Esophagus muscularis mucosa (tissue), 4 donors: ENCODE measurements at regions not wholly inside any gene's neighbourhood (a gene's known extent, or its start where the extent isn't known, plus 50 kb on each side); places are given as distances from the start of the nearest gene placed in this dataset.

Experiments
- DNase-seq: peaks from one replicate; pipeline ENCODE4 v3.0.0-alpha.2; 2017; ENCODE audit errors: extremely low spot score
- H3K27ac ChIP-seq, 4 donors: fragments of 200-600 bp; sonication (generic); replicated peaks in 1 of 4; 1 replicate in 3 of 4; 2 replicates in 1 of 4; pipeline ENCODE4 v1.5.1; 2016 to 2019; ENCODE audit warnings: mild to moderate bottlenecking in 1 of 4
- H3K27me3 ChIP-seq, 4 donors: fragments of 200-600 bp; sonication (generic); one replicate each; pipeline versions ENCODE4 v1.5.1 to v1.6.0; 2016 to 2019
- H3K36me3 ChIP-seq, 4 donors: fragments of 200-600 bp; sonication (generic); one replicate each; pipeline ENCODE4 v1.5.1; 2016 to 2019
- H3K4me1 ChIP-seq, 4 donors: fragments of 200-600 bp; sonication (generic); one replicate each; pipeline ENCODE4 v1.5.1; 2016 to 2019
- H3K4me3 ChIP-seq, 4 donors: fragments of 200-600 bp; sonication (generic); 1 replicate in 2 of 4; 2 replicates in 2 of 4; pipeline ENCODE4 v1.5.1; 2016 to 2019; ENCODE audit warnings: mild to moderate bottlenecking in 4 of 4, moderate library complexity in 1 of 4
- H3K9me3 ChIP-seq, 4 donors: fragments of 200-600 bp; sonication (generic); 1 replicate in 3 of 4; 2 replicates in 1 of 4; pipeline ENCODE4 v1.5.1; 2016 to 2019
- EP300 ChIP-seq: sonication (generic); formaldehyde crosslinking; IDR thresholded peaks from one replicate; pipeline ENCODE4 v1.6.1; 2017; ENCODE audit warnings: antibody characterized with exemption
- POLR2A ChIP-seq: fragments of 450-650 bp; IDR thresholded peaks from one replicate; pipeline ENCODE4 v1.6.1; 2017; ENCODE audit warnings: antibody characterized with exemption, moderate library complexity, mild to moderate bottlenecking, low read depth
- POLR2AphosphoS5 ChIP-seq, 2 donors: sonication (generic); formaldehyde crosslinking; IDR thresholded peaks; one replicate each; pipeline ENCODE4 v1.6.1; 2017; ENCODE audit warnings: antibody characterized with exemption in 2 of 2
- whole genome bisulfite sequencing: methylation state at CpG from one replicate; pipeline ENCODE4 v1.1.5; 2018; 5-methylcytosine and 5-hydroxymethylcytosine counted together
- intact Hi-C: fragments of 100-400 bp; cut with DNase I; formaldehyde crosslinking; loops from one replicate; pipeline ENCODE4 v1.15.1; 2023
- TF ChIP-seq, protein P1 (sequence below), 3 experiments: fragments of 200-600 bp in 2 of 3; fragments of 450-650 bp in 1 of 3; sonication (generic) in 2 of 3; IDR thresholded peaks; one replicate each; pipeline ENCODE4 v1.5.1; 2017 to 2019; ENCODE audit warnings: antibody characterized with exemption in 3 of 3, mild to moderate bottlenecking in 2 of 3, moderate library complexity in 1 of 3

DNA sequence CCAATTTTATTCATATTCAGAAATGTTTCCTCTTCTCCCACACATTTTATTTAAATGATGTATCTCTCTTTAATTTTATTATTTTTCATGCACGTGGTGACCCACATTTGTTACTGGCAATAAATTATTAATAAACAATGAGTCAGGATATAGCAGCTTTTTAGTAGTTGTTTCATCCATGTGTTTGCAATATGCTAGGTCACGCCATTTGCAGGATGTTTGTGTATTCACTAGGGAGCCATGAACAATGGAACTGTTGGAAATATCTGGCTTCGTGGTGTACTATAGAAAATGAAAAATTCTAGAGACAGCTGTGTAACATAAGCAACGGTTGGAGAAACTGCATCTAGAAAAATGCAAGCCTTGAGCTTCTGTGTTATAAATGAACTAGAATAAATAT, 176.0 kb upstream of the COL3A1 start:
- peaks cover 0 to 11% (median 8%) of the 10 kb centered on the region in 4 donors for H3K9me3 ChIP-seq
- H3K36me3 ChIP-seq, result no peaks in the 10 kb centered on the region
- no peak for TF ChIP-seq POLR2AphosphoS5 (IDR thresholded peaks at IDR 0.05)
- intact Hi-C loops, result no loop called here
- WGBS, result 39% methylated on average over 4 of the region's 4 CpGs
- DNase-seq, result no peak
- no peak overlapping the region for H3K4me3 ChIP-seq
- no peaks in the 10 kb centered on the region for H3K27me3 ChIP-seq
- H3K27ac ChIP-seq, result no peak overlapping the region
- no peaks in the 10 kb centered on the region for H3K4me1 ChIP-seq

DNA sequence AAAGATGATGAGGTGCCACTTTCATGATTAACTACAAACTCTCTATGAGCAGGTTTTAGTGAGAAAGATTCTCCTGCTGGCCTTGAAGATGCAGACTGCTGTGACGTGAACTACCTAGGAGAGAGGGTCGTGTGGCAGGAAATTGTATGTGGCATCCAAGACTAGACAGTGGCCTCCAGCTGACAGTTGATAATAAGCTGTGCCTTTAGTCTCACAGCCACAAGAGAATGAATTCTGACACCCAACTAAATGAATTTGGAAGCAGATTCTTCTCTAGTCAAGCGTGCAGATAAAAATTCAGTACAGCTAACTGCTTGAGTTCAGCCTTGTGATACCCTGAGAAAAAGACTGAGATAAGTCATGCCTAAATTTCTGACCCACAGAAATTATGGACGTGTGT, 169.0 kb upstream of the COL3A1 start:
- H3K9me3 ChIP-seq, result peaks cover 0 to 21% (median 18%) of the 10 kb centered on the region in 4 donors
- no peak for TF ChIP-seq POLR2AphosphoS5 (IDR thresholded peaks at IDR 0.05)
- TF ChIP-seq, protein P1, sequence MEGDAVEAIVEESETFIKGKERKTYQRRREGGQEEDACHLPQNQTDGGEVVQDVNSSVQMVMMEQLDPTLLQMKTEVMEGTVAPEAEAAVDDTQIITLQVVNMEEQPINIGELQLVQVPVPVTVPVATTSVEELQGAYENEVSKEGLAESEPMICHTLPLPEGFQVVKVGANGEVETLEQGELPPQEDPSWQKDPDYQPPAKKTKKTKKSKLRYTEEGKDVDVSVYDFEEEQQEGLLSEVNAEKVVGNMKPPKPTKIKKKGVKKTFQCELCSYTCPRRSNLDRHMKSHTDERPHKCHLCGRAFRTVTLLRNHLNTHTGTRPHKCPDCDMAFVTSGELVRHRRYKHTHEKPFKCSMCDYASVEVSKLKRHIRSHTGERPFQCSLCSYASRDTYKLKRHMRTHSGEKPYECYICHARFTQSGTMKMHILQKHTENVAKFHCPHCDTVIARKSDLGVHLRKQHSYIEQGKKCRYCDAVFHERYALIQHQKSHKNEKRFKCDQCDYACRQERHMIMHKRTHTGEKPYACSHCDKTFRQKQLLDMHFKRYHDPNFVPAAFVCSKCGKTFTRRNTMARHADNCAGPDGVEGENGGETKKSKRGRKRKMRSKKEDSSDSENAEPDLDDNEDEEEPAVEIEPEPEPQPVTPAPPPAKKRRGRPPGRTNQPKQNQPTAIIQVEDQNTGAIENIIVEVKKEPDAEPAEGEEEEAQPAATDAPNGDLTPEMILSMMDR (IDR thresholded peaks at IDR 0.05), result no peak
- no peak for TF ChIP-seq EP300
- TF ChIP-seq POLR2A, result no peak
- 86% methylated on average over 4 of the region's 4 CpGs for WGBS
- H3K27ac ChIP-seq, result no peak overlapping the region
- H3K4me1 ChIP-seq, result no peaks in the 10 kb centered on the region
- H3K27me3 ChIP-seq, result no peaks in the 10 kb centered on the region
- intact Hi-C loops, result no loop called here
- no peaks in the 10 kb centered on the region for H3K36me3 ChIP-seq
- H3K4me3 ChIP-seq, result no peak overlapping the region
- no peak for DNase-seq

DNA sequence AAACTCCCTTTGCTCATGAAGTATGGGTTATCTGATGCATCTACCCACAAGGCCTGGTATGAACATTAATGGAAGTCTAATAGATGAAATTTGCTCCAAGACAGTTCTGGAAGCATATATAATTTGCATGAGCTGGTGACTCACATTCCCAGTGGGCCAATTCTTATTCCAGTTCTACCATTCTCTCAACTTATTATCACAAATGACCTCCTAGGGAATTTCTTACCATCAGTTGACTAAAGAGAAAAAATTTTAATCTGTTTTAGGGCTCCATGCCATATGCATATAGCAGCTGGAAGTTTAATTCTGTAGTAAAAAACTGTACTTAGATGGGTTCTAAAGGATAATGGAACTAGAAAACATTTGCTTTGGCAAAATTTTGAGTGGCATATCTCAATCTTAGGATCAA, 165.2 kb upstream of the COL3A1 start:
- peaks cover 0 to 4% (median 1%) of the 10 kb centered on the region in 4 donors for H3K9me3 ChIP-seq
- no peak for DNase-seq
- H3K4me3 ChIP-seq, result no peak overlapping the region
- intact Hi-C loops, result no loop called here
- peaks cover 0 to 14% (median 0%) of the 10 kb centered on the region in 4 donors for H3K4me1 ChIP-seq
- H3K27me3 ChIP-seq, result no peaks in the 10 kb centered on the region
- H3K36me3 ChIP-seq, result no peaks in the 10 kb centered on the region
- TF ChIP-seq, protein P1 (IDR thresholded peaks at IDR 0.05), result no peak
- TF ChIP-seq EP300 (no peak), POLR2AphosphoS5 (IDR thresholded peaks at IDR 0.05) (no peak), POLR2A (no peak)
- H3K27ac ChIP-seq, result no peak overlapping the region

DNA sequence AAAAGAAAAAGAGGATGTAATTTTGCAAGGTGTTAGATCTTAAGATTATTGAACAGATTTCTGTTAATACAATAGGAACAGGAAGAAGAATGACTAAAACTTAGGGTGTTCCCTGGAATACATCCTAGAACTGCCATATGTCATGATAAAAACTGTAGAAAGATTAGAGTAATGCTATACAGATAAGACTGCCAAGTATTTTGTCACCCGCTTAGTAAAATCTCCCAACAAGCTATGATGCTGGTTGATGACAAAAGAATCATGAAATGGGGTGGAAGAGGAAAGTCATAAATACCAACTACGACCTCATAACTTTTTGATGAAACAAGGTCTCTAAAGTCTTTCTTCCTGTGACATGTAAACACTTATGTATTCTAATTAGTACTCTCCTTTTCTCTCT, 163.6 kb upstream of the COL3A1 start:
- TF ChIP-seq, protein P1 (IDR thresholded peaks at IDR 0.05), result no peak
- TF ChIP-seq EP300 (no peak), POLR2A (no peak), POLR2AphosphoS5 (IDR thresholded peaks at IDR 0.05) (no peak)
- intact Hi-C loops, result no loop called here
- whole genome bisulfite sequencing, result 90% methylated on average over 2 of the region's 2 CpGs
- DNase-seq, result no peak
- Histone ChIP-seq H3K36me3 (no peaks in the 10 kb centered on the region), H3K27ac (no peak overlapping the region), H3K4me1 (peaks cover 0 to 16% (median 0%) of the 10 kb centered on the region in 4 donors), H3K4me3 (no peak overlapping the region), H3K9me3 (peaks cover 0 to 4% (median 0%) of the 10 kb centered on the region in 4 donors), H3K27me3 (no peaks in the 10 kb centered on the region)

DNA sequence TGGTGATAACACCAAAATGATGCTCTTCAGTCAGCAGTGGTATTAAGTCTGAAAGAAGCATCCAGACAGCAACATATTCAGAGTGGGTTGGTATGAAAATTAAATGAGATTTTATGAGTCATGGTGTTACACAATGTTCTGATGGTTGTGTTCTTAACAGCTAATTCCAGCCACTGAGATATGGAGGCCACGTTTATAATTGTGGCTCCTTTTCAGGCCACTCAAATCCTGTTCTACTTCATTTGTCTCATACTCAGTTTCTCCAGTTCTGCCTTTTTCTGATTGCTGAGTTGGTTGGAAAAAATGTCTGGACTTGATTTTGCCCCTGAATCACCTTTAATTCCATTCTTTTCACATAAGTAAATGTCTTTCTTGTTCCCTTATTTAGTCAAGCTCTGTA, 162.7 kb upstream of the COL3A1 start:
- H3K27ac ChIP-seq, result peak overlapping the region in 1 of 4 donors; percentile 20
- WGBS, result 47% methylated on average over 1 of the region's 1 CpG
- intact Hi-C loops, result no loop called here
- no peak for DNase-seq
- H3K9me3 ChIP-seq, result peaks cover 0 to under 1% (median 0%) of the 10 kb centered on the region in 4 donors
- H3K27me3 ChIP-seq, result no peaks in the 10 kb centered on the region
- peaks cover 0 to 16% (median 0%) of the 10 kb centered on the region in 4 donors for H3K4me1 ChIP-seq
- no peak for TF ChIP-seq POLR2AphosphoS5 (IDR thresholded peaks at IDR 0.05)
- no peak overlapping the region for H3K4me3 ChIP-seq
- no peaks in the 10 kb centered on the region for H3K36me3 ChIP-seq

DNA sequence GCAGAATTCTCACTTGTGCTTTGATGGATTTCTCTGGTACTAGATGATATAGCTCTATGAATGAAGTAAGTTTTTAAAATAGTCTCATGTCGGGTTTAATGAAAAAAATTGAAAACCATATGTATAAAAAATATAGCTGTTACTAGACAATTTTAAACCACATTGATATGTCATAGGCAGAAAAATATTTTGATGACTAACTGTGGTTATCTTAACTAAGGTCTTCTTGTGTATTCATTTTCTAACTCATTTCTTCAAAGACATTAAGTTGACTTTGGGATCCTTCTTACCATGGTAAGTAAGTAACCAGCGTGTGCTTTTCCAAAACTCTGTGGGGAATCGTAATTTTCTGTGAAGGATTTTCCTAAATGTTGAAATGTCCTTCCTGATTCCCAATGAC, 160.9 kb upstream of the COL3A1 start:
- DNase-seq, result no peak
- intact Hi-C loops, result no loop called here
- 95% methylated on average over 3 of the region's 3 CpGs for WGBS
- peaks cover 0 to 16% (median 0%) of the 10 kb centered on the region in 4 donors for H3K4me1 ChIP-seq
- H3K27me3 ChIP-seq, result no peaks in the 10 kb centered on the region
- H3K36me3 ChIP-seq, result no peaks in the 10 kb centered on the region
- H3K4me3 ChIP-seq, result no peak overlapping the region
- peak overlapping the region in 1 of 4 donors; percentile 5 for H3K27ac ChIP-seq
- no peaks in the 10 kb centered on the region for H3K9me3 ChIP-seq
- TF ChIP-seq EP300 (no peak), POLR2AphosphoS5 (IDR thresholded peaks at IDR 0.05) (no peak), POLR2A (no peak)
- TF ChIP-seq, protein P1 (IDR thresholded peaks at IDR 0.05), result no peak
